Keratinocyte (primary cell): ENCODE measurements at regions not wholly inside any gene's neighbourhood (a gene's known extent, or its start where the extent isn't known, plus 50 kb on each side); places are given as distances from the start of the nearest gene placed in this dataset.

ENCODE experiments used
- DNase-seq: peaks from one replicate; pipeline ENCODE4 v3.0.0-alpha.2; 2011; ENCODE audit warnings: low read depth, missing footprints, low spot score
- FAIRE-seq: peaks from 2 replicates; lab custom pipeline; 2011; peaks lifted over from hg19 to GRCh38; lab: Jason Lieb, UNC
- H2AFZ ChIP-seq: 2 replicates; pipeline ENCODE4 v1.6.0; 2012; ENCODE audit warnings: low read length, control low read depth, inconsistent platforms; ENCODE audit not compliant: control insufficient read depth
- H3K27ac ChIP-seq: 2 replicates; pipeline ENCODE4 v1.5.1; 2011; ENCODE audit warnings: low read length; ENCODE audit not compliant: control insufficient read depth, insufficient read depth
- H3K27me3 ChIP-seq: 3 replicates; pipeline ENCODE4 v1.6.0; 2011; ENCODE audit warnings: low read length; ENCODE audit not compliant: control insufficient read depth, insufficient read depth; ENCODE audit errors: extremely low read depth
- H3K36me3 ChIP-seq, 2 experiments: 2 replicates in 1 of 2; 3 replicates in 1 of 2; pipeline ENCODE4 v1.5.1; 2011; ENCODE audit warnings: low read length in 2 of 2, mild to moderate bottlenecking in 1 of 2; ENCODE audit not compliant: control insufficient read depth in 2 of 2, insufficient read depth in 2 of 2; ENCODE audit errors: extremely low read depth in 1 of 2
- H3K4me1 ChIP-seq: 3 replicates; pipeline ENCODE4 v1.5.1; 2011; ENCODE audit warnings: low read length; ENCODE audit not compliant: control insufficient read depth, insufficient read depth; ENCODE audit errors: extremely low read depth
- H3K4me2 ChIP-seq: 3 replicates; pipeline ENCODE4 v1.6.0; 2011; ENCODE audit warnings: low read depth, low read length; ENCODE audit not compliant: control insufficient read depth, insufficient read depth; ENCODE audit errors: extremely low read depth
- H3K4me3 ChIP-seq, 3 experiments: fragments of 200-600 bp in 1 of 3; sonication (generic) in 1 of 3; 2 replicates in 2 of 3; 3 replicates in 1 of 3; pipeline ENCODE4 v1.5.1; 2011 to 2016; ENCODE audit warnings: low read length in 3 of 3, mild to moderate bottlenecking in 3 of 3, control low read depth in 2 of 3, inconsistent platforms in 1 of 3, low read depth in 1 of 3, mixed read lengths in 1 of 3, mixed run types in 1 of 3, moderate library complexity in 1 of 3; ENCODE audit not compliant: control insufficient read depth in 2 of 3, insufficient read depth in 2 of 3; ENCODE audit errors: extremely low read depth in 1 of 3
- H3K79me2 ChIP-seq: 2 replicates; pipeline ENCODE4 v1.6.0; 2012; ENCODE audit warnings: low read length; ENCODE audit not compliant: control insufficient read depth, insufficient read depth
- H3K9ac ChIP-seq: 3 replicates; pipeline ENCODE4 v1.6.0; 2011; ENCODE audit warnings: low read length; ENCODE audit not compliant: control insufficient read depth, insufficient read depth; ENCODE audit errors: extremely low read depth
- H3K9me1 ChIP-seq: 3 replicates; pipeline ENCODE4 v1.6.0; 2011; ENCODE audit warnings: low read length; ENCODE audit not compliant: control insufficient read depth, insufficient read depth; ENCODE audit errors: extremely low read depth
- H3K9me3 ChIP-seq: 2 replicates; pipeline ENCODE4 v1.5.1; 2012; ENCODE audit warnings: low read depth, low read length; ENCODE audit not compliant: control insufficient read depth
- H4K20me1 ChIP-seq: 3 replicates; pipeline ENCODE4 v1.6.0; 2011; ENCODE audit warnings: low read length; ENCODE audit not compliant: control insufficient read depth, insufficient read depth; ENCODE audit errors: extremely low read depth
- EZH2 ChIP-seq: IDR thresholded peaks from one replicate; pipeline ENCODE4 v1.6.1; 2012; ENCODE audit warnings: inconsistent platforms, mild to moderate bottlenecking, low read length, moderate library complexity
- dilution Hi-C: fragments of 300-500 bp; cut with MboI; formaldehyde crosslinking; loops from one replicate; pipeline ENCODE4 v1.7.0; 2020; ENCODE audit warnings: low sequenced_read_pairs; ENCODE audit not compliant: extremely low pct_ligation_motif_present
- TF ChIP-seq, protein P1 (sequence below), 3 experiments: IDR thresholded peaks in 1 of 3; conservative IDR thresholded peaks in 1 of 3; optimal IDR thresholded peaks in 1 of 3; 2 replicates in 2 of 3; 3 replicates in 1 of 3; pipeline versions ENCODE3 to v1.5.1; 2011; ENCODE audit warnings: low read length in 3 of 3, mild to moderate bottlenecking in 3 of 3, moderate library complexity in 2 of 3, control low read depth in 1 of 3, inconsistent platforms in 1 of 3; ENCODE audit not compliant: insufficient read depth in 2 of 3; ENCODE audit errors: extremely low read depth in 1 of 3

DNA sequence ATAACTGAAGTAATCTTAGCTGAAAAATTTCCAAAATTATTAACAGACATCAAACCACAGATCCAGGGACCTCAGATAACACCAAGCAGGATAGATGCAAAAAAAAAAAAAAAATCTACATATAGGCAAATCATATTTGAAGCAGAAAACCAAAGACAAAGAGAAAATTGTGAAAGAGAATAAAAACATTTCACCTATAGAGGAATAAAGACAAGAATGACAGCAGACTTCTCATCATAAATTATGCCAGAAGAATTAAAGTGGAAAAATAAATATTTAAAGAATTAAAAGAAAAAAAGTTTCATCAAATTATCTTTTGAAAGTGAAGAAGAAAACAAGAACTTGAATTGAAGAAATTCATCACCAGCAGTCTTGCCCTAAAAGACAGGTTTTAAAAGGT lies 467.5 kb downstream of the GPAM start:
- Histone ChIP-seq H3K9me3 (peaks cover 5% of the 10 kb centered on the region), H3K4me2 (no peak overlapping the region), H3K4me1 (no peaks in the 10 kb centered on the region), H3K9me1 (no peaks in the 10 kb centered on the region), H3K36me3 (no peaks in the 10 kb centered on the region), H3K79me2 (no peaks in the 10 kb centered on the region), H3K27ac (no peak overlapping the region), H3K4me3 (no peak overlapping the region), H3K9ac (no peak overlapping the region), H4K20me1 (no peaks in the 10 kb centered on the region), H3K27me3 (no peaks in the 10 kb centered on the region), H2AFZ (no peak overlapping the region)
- DNase-seq, result no peak
- dilution Hi-C loops, result no loop called here
- TF ChIP-seq, protein P1, sequence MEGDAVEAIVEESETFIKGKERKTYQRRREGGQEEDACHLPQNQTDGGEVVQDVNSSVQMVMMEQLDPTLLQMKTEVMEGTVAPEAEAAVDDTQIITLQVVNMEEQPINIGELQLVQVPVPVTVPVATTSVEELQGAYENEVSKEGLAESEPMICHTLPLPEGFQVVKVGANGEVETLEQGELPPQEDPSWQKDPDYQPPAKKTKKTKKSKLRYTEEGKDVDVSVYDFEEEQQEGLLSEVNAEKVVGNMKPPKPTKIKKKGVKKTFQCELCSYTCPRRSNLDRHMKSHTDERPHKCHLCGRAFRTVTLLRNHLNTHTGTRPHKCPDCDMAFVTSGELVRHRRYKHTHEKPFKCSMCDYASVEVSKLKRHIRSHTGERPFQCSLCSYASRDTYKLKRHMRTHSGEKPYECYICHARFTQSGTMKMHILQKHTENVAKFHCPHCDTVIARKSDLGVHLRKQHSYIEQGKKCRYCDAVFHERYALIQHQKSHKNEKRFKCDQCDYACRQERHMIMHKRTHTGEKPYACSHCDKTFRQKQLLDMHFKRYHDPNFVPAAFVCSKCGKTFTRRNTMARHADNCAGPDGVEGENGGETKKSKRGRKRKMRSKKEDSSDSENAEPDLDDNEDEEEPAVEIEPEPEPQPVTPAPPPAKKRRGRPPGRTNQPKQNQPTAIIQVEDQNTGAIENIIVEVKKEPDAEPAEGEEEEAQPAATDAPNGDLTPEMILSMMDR (optimal IDR thresholded peaks at IDR 0.05 in 1 of 3, IDR thresholded peaks at IDR 0.05 in 1 of 3, conservative IDR thresholded peaks at IDR 0.05 in 1 of 3; ENCODE audit: extremely low read depth in 1 of 3, insufficient read depth in 2 of 3, low read length in 3 of 3), result no peak
- no peak for TF ChIP-seq EZH2
- no peak for FAIRE-seq

- no peak overlapping the region for H2AFZ ChIP-seq
- H3K27me3 ChIP-seq, result no peaks in the 10 kb centered on the region
- H3K4me1 ChIP-seq, result no peaks in the 10 kb centered on the region
- no peaks in the 10 kb centered on the region for H3K79me2 ChIP-seq
- no peak overlapping the region for H3K4me3 ChIP-seq
- no peaks in the 10 kb centered on the region for H3K9me3 ChIP-seq
- TF ChIP-seq, protein P1 (optimal IDR thresholded peaks at IDR 0.05 in 1 of 3, IDR thresholded peaks at IDR 0.05 in 1 of 3, conservative IDR thresholded peaks at IDR 0.05 in 1 of 3; ENCODE audit: extremely low read depth in 1 of 3, insufficient read depth in 2 of 3, low read length in 3 of 3), result no peak
- H3K4me2 ChIP-seq, result no peak overlapping the region
- dilution Hi-C loops, result no loop called here
- FAIRE-seq, result no peak
- no peak overlapping the region for H3K27ac ChIP-seq
- H3K9ac ChIP-seq, result no peak overlapping the region
- no peaks in the 10 kb centered on the region for H3K9me1 ChIP-seq
- no peaks in the 10 kb centered on the region for H3K36me3 ChIP-seq
- DNase-seq, result no peak
- no peaks in the 10 kb centered on the region for H4K20me1 ChIP-seq
Measured at GRCh38 chr10:111724121-111724520, 459.4 kb downstream of the GPAM start.
